ENCODE measurements at regions not wholly inside any gene's neighbourhood (a gene's known extent, or its start where the extent isn't known, plus 50 kb on each side); places are given as distances from the start of the nearest gene placed in this dataset.

DNA sequence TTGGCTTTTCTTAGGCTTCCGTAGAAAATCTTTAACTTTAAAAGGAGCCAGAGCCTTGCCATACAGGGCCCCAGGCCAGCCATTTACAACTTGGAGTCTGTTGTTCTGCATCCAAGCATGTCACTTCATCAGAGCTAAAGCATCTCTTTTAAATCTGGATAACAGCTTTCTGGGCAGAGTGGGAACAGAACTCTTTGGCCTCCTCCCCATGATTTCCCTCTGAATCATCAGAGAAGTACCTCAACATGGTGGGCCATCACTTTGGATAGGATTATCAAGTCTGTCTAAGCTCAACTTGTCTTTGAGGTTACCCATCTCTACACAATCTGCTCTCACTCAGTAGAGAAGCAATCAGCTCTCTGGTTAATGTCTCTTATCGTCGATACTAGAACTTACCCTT lies 170.9 kb downstream of the SLC6A15 start:
- Histone ChIP-seq H3K4me1 (ENCODE audit: control insufficient read depth, insufficient read depth, low read length) (peaks cover 12% of the 10 kb centered on the region), H3K9me3 (ENCODE audit: control insufficient read depth, insufficient read depth, low read depth, low read length) (no peaks in the 10 kb centered on the region), H3K27ac (ENCODE audit: low read depth, low read length) (peak overlapping the region; percentile 43; the same call in 1 of the 2 replicates), H3K9ac (ENCODE audit: low read length) (no peak overlapping the region), H3K4me3 (ENCODE audit: low read depth, low read length) (no peak overlapping the region), H3K27me3 (ENCODE audit: control insufficient read depth, insufficient read depth, low read length) (no peaks in the 10 kb centered on the region), H3K36me3 (ENCODE audit: control insufficient read depth, insufficient read depth, low read length) (no peaks in the 10 kb centered on the region)

GRCh38 chr12:84741031-84741430 lies 171.6 kb downstream of the SLC6A15 start:
- peaks cover 15% of the 10 kb centered on the region for H3K4me1 ChIP-seq (ENCODE audit: control insufficient read depth, insufficient read depth, low read length)
- H3K4me3 ChIP-seq (ENCODE audit: low read depth, low read length) = no peak overlapping the region
- no peaks in the 10 kb centered on the region for H3K9me3 ChIP-seq (ENCODE audit: control insufficient read depth, insufficient read depth, low read depth, low read length)
- H3K27ac ChIP-seq (ENCODE audit: low read depth, low read length) = peak overlapping the region; percentile 43; the same call in 1 of the 2 replicates
- H3K9ac ChIP-seq (ENCODE audit: low read length) = no peak overlapping the region
- H3K36me3 ChIP-seq (ENCODE audit: control insufficient read depth, insufficient read depth, low read length) = no peaks in the 10 kb centered on the region
- H3K27me3 ChIP-seq (ENCODE audit: control insufficient read depth, insufficient read depth, low read length) = no peaks in the 10 kb centered on the region

GRCh38 chr12:84740602-84741001 lies 172.0 kb downstream of the SLC6A15 start:
- H3K9me3 ChIP-seq (ENCODE audit: control insufficient read depth, insufficient read depth, low read depth, low read length) = no peaks in the 10 kb centered on the region
- no peak overlapping the region for H3K27ac ChIP-seq (ENCODE audit: low read depth, low read length)
- no peak overlapping the region for H3K9ac ChIP-seq (ENCODE audit: low read length)
- no peak overlapping the region for H3K4me3 ChIP-seq (ENCODE audit: low read depth, low read length)
- peaks cover 17% of the 10 kb centered on the region for H3K4me1 ChIP-seq (ENCODE audit: control insufficient read depth, insufficient read depth, low read length)
- no peaks in the 10 kb centered on the region for H3K36me3 ChIP-seq (ENCODE audit: control insufficient read depth, insufficient read depth, low read length)
- no peaks in the 10 kb centered on the region for H3K27me3 ChIP-seq (ENCODE audit: control insufficient read depth, insufficient read depth, low read length)

DNA sequence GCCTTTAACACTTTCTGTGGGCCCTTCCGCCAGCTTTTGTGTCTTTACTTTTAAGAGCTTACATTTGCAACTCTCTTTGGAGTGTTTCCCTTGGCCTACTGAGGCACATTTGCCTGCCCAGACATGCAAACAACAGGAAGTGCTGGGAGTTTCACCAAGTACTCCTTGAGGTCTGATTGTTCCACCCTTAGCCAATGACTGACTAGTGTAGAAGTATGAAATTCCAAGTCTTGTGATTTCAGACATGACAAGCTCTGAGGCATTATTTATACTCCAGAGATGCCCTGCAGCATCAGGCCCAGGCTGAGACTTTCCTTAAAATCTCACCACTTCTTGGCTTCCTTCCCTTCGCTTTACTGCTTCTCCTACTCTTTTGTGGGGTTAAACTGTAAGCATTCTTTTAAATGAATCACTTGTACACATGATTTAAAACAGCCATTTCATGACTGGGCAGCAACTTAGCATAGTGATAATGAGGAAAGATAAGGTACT lies 174.1 kb downstream of the SLC6A15 start:
- Histone ChIP-seq H3K4me1 (ENCODE audit: control insufficient read depth, insufficient read depth, low read length) (peaks cover 17% of the 10 kb centered on the region), H3K27ac (ENCODE audit: low read depth, low read length) (no peak overlapping the region), H3K9ac (ENCODE audit: low read length) (no peak overlapping the region), H3K9me3 (ENCODE audit: control insufficient read depth, insufficient read depth, low read depth, low read length) (no peaks in the 10 kb centered on the region), H3K36me3 (ENCODE audit: control insufficient read depth, insufficient read depth, low read length) (no peaks in the 10 kb centered on the region), H3K27me3 (ENCODE audit: control insufficient read depth, insufficient read depth, low read length) (no peaks in the 10 kb centered on the region), H3K4me3 (ENCODE audit: low read depth, low read length) (no peak overlapping the region)

DNA sequence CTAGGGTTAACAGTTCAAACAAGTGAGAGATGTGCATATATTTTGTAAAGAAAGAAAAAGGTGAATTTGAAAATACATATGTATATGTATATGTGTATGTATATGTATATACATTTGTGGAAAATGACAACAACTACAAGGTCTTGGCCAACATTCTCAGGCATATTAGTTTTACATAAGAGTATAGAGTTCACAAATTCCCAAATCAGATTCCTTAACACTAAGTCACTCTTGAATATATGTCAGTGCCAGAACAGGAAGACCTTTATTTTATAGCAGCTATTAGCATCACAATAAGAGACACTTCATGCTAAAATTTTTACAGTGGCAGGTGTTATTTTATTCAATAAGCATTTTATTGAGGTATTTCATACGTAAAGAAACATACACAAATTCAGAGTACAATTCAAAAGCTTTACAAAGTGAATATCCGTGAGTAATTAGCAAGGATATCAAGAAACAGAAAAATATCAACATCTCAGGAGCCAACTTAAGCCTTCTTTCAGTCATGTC lies 179.7 kb downstream of the SLC6A15 start:
- Histone ChIP-seq H3K27me3 (ENCODE audit: control insufficient read depth, insufficient read depth, low read length) (no peaks in the 10 kb centered on the region), H3K4me3 (ENCODE audit: low read depth, low read length) (no peak overlapping the region), H3K4me1 (ENCODE audit: control insufficient read depth, insufficient read depth, low read length) (peaks cover 30% of the 10 kb centered on the region), H3K36me3 (ENCODE audit: control insufficient read depth, insufficient read depth, low read length) (no peaks in the 10 kb centered on the region), H3K9me3 (ENCODE audit: control insufficient read depth, insufficient read depth, low read depth, low read length) (no peaks in the 10 kb centered on the region), H3K9ac (ENCODE audit: low read length) (no peak overlapping the region), H3K27ac (ENCODE audit: low read depth, low read length) (no peak overlapping the region)

- Histone ChIP-seq H3K4me3 (ENCODE audit: low read depth, low read length) (no peak overlapping the region), H3K36me3 (ENCODE audit: control insufficient read depth, insufficient read depth, low read length) (no peaks in the 10 kb centered on the region), H3K9me3 (ENCODE audit: control insufficient read depth, insufficient read depth, low read depth, low read length) (no peaks in the 10 kb centered on the region), H3K9ac (ENCODE audit: low read length) (no peak overlapping the region), H3K27ac (ENCODE audit: low read depth, low read length) (no peak overlapping the region), H3K4me1 (ENCODE audit: control insufficient read depth, insufficient read depth, low read length) (peaks cover 29% of the 10 kb centered on the region), H3K27me3 (ENCODE audit: control insufficient read depth, insufficient read depth, low read length) (no peaks in the 10 kb centered on the region)
Observed at GRCh38 chr12:84730561-84731162, 181.9 kb downstream of the SLC6A15 start.

GRCh38 chr12:84727961-84728360 lies 184.6 kb downstream of the SLC6A15 start:
- Histone ChIP-seq H3K4me3 (ENCODE audit: low read depth, low read length) (no peak overlapping the region), H3K36me3 (ENCODE audit: control insufficient read depth, insufficient read depth, low read length) (no peaks in the 10 kb centered on the region), H3K9ac (ENCODE audit: low read length) (no peak overlapping the region), H3K9me3 (ENCODE audit: control insufficient read depth, insufficient read depth, low read depth, low read length) (no peaks in the 10 kb centered on the region), H3K27ac (ENCODE audit: low read depth, low read length) (no peak overlapping the region), H3K27me3 (ENCODE audit: control insufficient read depth, insufficient read depth, low read length) (no peaks in the 10 kb centered on the region), H3K4me1 (ENCODE audit: control insufficient read depth, insufficient read depth, low read length) (peaks cover 32% of the 10 kb centered on the region)

DNA sequence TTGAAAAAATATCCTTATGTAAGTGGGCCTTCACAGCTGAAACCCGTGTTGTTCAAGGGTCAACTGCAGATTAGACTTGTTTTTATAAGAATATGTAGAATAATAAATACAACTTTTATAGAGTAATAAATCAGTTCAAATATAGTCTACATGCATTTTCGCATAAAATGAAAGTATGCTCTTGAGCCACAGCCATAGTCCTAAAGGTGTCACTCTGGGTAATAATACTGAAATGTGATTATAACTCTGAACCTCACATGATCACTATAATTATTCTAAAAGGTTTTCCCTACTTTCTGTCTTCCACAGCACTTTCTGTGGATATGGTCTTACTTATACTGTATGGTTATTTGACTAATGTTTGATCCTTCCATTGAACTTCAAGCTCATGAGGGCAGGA lies 185.8 kb downstream of the SLC6A15 start:
- peaks cover 30% of the 10 kb centered on the region for H3K4me1 ChIP-seq (ENCODE audit: control insufficient read depth, insufficient read depth, low read length)
- H3K36me3 ChIP-seq (ENCODE audit: control insufficient read depth, insufficient read depth, low read length) = no peaks in the 10 kb centered on the region
- no peak overlapping the region for H3K9ac ChIP-seq (ENCODE audit: low read length)
- no peak overlapping the region for H3K4me3 ChIP-seq (ENCODE audit: low read depth, low read length)
- H3K9me3 ChIP-seq (ENCODE audit: control insufficient read depth, insufficient read depth, low read depth, low read length) = no peaks in the 10 kb centered on the region
- H3K27me3 ChIP-seq (ENCODE audit: control insufficient read depth, insufficient read depth, low read length) = no peaks in the 10 kb centered on the region
- H3K27ac ChIP-seq (ENCODE audit: low read depth, low read length) = no peak overlapping the region

- H3K27me3 ChIP-seq (ENCODE audit: control insufficient read depth, insufficient read depth, low read length) = no peaks in the 10 kb centered on the region
- no peak overlapping the region for H3K9ac ChIP-seq (ENCODE audit: low read length)
- H3K36me3 ChIP-seq (ENCODE audit: control insufficient read depth, insufficient read depth, low read length) = no peaks in the 10 kb centered on the region
- no peaks in the 10 kb centered on the region for H3K9me3 ChIP-seq (ENCODE audit: control insufficient read depth, insufficient read depth, low read depth, low read length)
- peak overlapping the region; percentile 29; the same call in 1 of the 2 replicates for H3K27ac ChIP-seq (ENCODE audit: low read depth, low read length)
- no peak overlapping the region for H3K4me3 ChIP-seq (ENCODE audit: low read depth, low read length)
- peaks cover 19% of the 10 kb centered on the region for H3K4me1 ChIP-seq (ENCODE audit: control insufficient read depth, insufficient read depth, low read length)
Observed at GRCh38 chr12:84723988-84724387, 188.6 kb downstream of the SLC6A15 start.

DNA sequence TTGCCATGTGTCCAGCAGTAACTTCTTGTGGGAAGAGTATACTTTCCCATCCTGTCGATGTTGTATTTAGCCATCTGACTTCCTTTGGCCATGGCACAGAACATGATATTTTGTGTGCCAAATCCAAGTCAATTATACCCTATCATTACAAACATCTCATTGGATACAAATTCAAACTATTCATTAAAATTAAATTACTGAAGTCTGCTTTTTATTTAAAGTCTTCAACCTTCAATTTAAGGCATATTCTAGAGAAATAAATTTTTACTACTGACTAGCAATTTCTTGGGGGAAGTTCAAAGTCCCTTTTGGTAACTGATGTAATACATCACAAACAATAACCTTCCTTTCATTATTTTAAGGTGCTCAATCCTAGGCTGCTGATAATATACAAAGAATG lies 192.6 kb downstream of the SLC6A15 start:
- no peaks in the 10 kb centered on the region for H3K9me3 ChIP-seq (ENCODE audit: control insufficient read depth, insufficient read depth, low read depth, low read length)
- no peak overlapping the region for H3K4me3 ChIP-seq (ENCODE audit: low read depth, low read length)
- H3K9ac ChIP-seq (ENCODE audit: low read length) = no peak overlapping the region
- peaks cover 7% of the 10 kb centered on the region; the same call in 1 of the 2 replicates for H3K4me1 ChIP-seq (ENCODE audit: control insufficient read depth, insufficient read depth, low read length)
- H3K27ac ChIP-seq (ENCODE audit: low read depth, low read length) = no peak overlapping the region
- H3K27me3 ChIP-seq (ENCODE audit: control insufficient read depth, insufficient read depth, low read length) = no peaks in the 10 kb centered on the region
- H3K36me3 ChIP-seq (ENCODE audit: control insufficient read depth, insufficient read depth, low read length) = no peaks in the 10 kb centered on the region

GRCh38 chr12:84718906-84719305 lies 193.7 kb downstream of the SLC6A15 start:
- H3K9me3 ChIP-seq (ENCODE audit: control insufficient read depth, insufficient read depth, low read depth, low read length) = no peaks in the 10 kb centered on the region
- H3K9ac ChIP-seq (ENCODE audit: low read length) = no peak overlapping the region
- H3K27me3 ChIP-seq (ENCODE audit: control insufficient read depth, insufficient read depth, low read length) = no peaks in the 10 kb centered on the region
- H3K36me3 ChIP-seq (ENCODE audit: control insufficient read depth, insufficient read depth, low read length) = no peaks in the 10 kb centered on the region
- H3K4me3 ChIP-seq (ENCODE audit: low read depth, low read length) = no peak overlapping the region
- peaks cover 6% of the 10 kb centered on the region; the same call in 1 of the 2 replicates for H3K4me1 ChIP-seq (ENCODE audit: control insufficient read depth, insufficient read depth, low read length)
- no peak overlapping the region for H3K27ac ChIP-seq (ENCODE audit: low read depth, low read length)
